ENCODE measurements at regions not wholly inside any gene's neighbourhood (a gene's known extent, or its start where the extent isn't known, plus 50 kb on each side); places are given as distances from the start of the nearest gene placed in this dataset.
"Not testable (repeated sequence)": the region's sequence is repeated elsewhere in the genome, so short reads cannot be mapped to it uniquely, and the experiment has no call there.

- not testable (repeated sequence) for TF ChIP-seq POLR2A (IDR thresholded peaks at IDR 0.05; ENCODE audit: low read depth, low read length); POLR2AphosphoS5 (IDR thresholded peaks at IDR 0.05; ENCODE audit: low read depth, low read length); TAF1 (IDR thresholded peaks at IDR 0.05; ENCODE audit: borderline replicate concordance, low read depth, low read length)
Measured at GRCh38 chr4:117175369-117175768, 90.0 kb upstream of the TRAM1L1 start.
